ENCODE measurements at regions not wholly inside any gene's neighbourhood (a gene's known extent, or its start where the extent isn't known, plus 50 kb on each side); places are given as distances from the start of the nearest gene placed in this dataset.

DNA sequence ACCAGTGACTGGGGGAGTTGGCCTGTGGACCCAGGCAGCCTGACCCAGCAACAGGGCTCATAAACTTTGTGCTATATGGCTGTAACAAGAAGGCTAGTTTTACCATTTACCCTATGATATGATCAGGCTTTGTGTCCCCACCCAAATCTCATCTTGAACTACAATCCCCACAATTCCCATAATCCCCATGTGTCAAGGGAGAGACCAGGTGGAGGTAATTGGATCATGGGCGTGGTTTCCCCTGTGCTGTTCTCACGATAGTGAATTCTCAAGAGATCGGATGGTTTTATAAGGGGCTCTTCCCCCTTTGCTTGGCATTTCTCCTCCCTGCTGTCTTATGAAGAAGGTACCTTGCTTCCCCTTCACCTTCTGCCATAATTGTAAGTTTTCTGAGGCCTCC, 111.2 kb upstream of the NLRP1 start:
- TF ChIP-seq EZH2phosphoT487 (IDR thresholded peaks at IDR 0.05; ENCODE audit: low read length) (no peak), EZH2 (optimal IDR thresholded peaks at IDR 0.05; ENCODE audit: low read depth, low read length) (no peak)
- H3K4me2 ChIP-seq (ENCODE audit: low read depth, low read length), result no peak overlapping the region
- no peaks in the 10 kb centered on the region for H4K20me1 ChIP-seq (ENCODE audit: insufficient read depth, low read length)
- H3K4me3 ChIP-seq (ENCODE audit: low read length), result no peak overlapping the region
- DNase-seq, result no peak
- H3K9me2 ChIP-seq (replicated peaks; ENCODE audit: insufficient read depth, low read length), result no peaks in the 10 kb centered on the region
- H3K9ac ChIP-seq (ENCODE audit: low read length), result no peak overlapping the region
- no peaks in the 10 kb centered on the region for H3K36me3 ChIP-seq (replicated peaks; ENCODE audit: insufficient read depth, low read length)
- no peak overlapping the region for H3K27ac ChIP-seq (ENCODE audit: low read length)
- H3F3A ChIP-seq (ENCODE audit: insufficient read depth, low read length), result no peaks in the 10 kb centered on the region
- H3K4me1 ChIP-seq (ENCODE audit: low read length), result no peaks in the 10 kb centered on the region
- H2AFZ ChIP-seq (ENCODE audit: low read length), result no peak overlapping the region
- no peaks in the 10 kb centered on the region for H3K79me2 ChIP-seq (ENCODE audit: low read length)
- no peaks in the 10 kb centered on the region for H3K9me3 ChIP-seq (replicated peaks; ENCODE audit: insufficient read depth, low read length)
- H3K27me3 ChIP-seq (replicated peaks; ENCODE audit: insufficient read depth, low read length), result no peaks in the 10 kb centered on the region

DNA sequence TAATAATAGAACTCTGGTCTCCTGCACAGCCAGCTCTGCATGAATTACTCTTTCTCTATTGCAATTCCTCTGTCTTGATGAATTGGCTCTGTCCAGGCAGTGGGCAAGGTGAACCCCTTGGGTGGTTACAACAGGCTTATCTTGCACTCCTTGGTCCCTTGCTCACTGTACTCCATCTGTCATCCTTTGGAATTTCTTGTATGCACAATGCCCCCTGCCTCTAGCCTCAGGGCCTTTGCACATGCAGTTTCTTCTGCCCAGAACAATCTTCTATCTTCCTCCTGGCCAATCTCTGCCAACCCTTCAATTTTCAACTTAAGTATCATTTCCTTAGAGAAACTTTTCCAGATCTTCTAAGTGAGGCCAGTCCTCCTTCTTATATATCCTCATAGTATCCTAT, 114.7 kb upstream of the NLRP1 start:
- Histone ChIP-seq H3K4me1 (ENCODE audit: low read length) (no peaks in the 10 kb centered on the region), H3K27ac (ENCODE audit: low read length) (no peak overlapping the region), H3K36me3 (replicated peaks; ENCODE audit: insufficient read depth, low read length) (no peaks in the 10 kb centered on the region), H3K4me2 (ENCODE audit: low read depth, low read length) (no peak overlapping the region), H3F3A (ENCODE audit: insufficient read depth, low read length) (no peaks in the 10 kb centered on the region), H3K79me2 (ENCODE audit: low read length) (no peaks in the 10 kb centered on the region), H3K9ac (ENCODE audit: low read length) (no peak overlapping the region), H4K20me1 (ENCODE audit: insufficient read depth, low read length) (no peaks in the 10 kb centered on the region), H3K4me3 (ENCODE audit: low read length) (no peak overlapping the region), H3K27me3 (replicated peaks; ENCODE audit: insufficient read depth, low read length) (no peaks in the 10 kb centered on the region), H2AFZ (ENCODE audit: low read length) (no peak overlapping the region), H3K9me2 (replicated peaks; ENCODE audit: insufficient read depth, low read length) (no peaks in the 10 kb centered on the region), H3K9me3 (replicated peaks; ENCODE audit: insufficient read depth, low read length) (no peaks in the 10 kb centered on the region)
- DNase-seq, result no peak
- TF ChIP-seq EZH2phosphoT487 (IDR thresholded peaks at IDR 0.05; ENCODE audit: low read length), result no peak
- TF ChIP-seq, protein P1, sequence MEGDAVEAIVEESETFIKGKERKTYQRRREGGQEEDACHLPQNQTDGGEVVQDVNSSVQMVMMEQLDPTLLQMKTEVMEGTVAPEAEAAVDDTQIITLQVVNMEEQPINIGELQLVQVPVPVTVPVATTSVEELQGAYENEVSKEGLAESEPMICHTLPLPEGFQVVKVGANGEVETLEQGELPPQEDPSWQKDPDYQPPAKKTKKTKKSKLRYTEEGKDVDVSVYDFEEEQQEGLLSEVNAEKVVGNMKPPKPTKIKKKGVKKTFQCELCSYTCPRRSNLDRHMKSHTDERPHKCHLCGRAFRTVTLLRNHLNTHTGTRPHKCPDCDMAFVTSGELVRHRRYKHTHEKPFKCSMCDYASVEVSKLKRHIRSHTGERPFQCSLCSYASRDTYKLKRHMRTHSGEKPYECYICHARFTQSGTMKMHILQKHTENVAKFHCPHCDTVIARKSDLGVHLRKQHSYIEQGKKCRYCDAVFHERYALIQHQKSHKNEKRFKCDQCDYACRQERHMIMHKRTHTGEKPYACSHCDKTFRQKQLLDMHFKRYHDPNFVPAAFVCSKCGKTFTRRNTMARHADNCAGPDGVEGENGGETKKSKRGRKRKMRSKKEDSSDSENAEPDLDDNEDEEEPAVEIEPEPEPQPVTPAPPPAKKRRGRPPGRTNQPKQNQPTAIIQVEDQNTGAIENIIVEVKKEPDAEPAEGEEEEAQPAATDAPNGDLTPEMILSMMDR (IDR thresholded peaks at IDR 0.05; ENCODE audit: low read length), result no peak

DNA sequence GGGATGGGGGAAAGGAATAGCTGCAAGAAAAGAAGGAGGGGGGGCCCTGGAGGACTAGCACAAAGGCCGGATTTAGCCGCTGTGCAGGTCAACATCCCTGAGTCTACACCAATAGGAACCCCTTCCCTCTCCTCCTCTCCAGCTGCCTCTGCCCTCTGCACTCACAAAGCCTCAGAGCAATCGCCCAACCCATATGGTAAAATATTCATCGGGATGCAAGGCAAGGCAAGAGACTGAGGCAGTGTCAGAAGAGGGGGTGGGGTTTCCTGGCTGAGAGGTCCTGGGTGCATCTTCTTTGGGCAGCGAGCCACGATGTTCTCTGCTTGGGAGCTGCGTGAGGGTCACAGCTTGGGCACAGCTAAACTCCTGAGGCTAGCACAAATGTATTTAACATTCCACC, 115.5 kb upstream of the NLRP1 start:
- Histone ChIP-seq H3K9me2 (replicated peaks; ENCODE audit: insufficient read depth, low read length) (no peaks in the 10 kb centered on the region), H4K20me1 (ENCODE audit: insufficient read depth, low read length) (no peaks in the 10 kb centered on the region), H3K4me3 (ENCODE audit: low read length) (no peak overlapping the region), H3K4me2 (ENCODE audit: low read depth, low read length) (no peak overlapping the region), H3K36me3 (replicated peaks; ENCODE audit: insufficient read depth, low read length) (no peaks in the 10 kb centered on the region), H3K9me3 (replicated peaks; ENCODE audit: insufficient read depth, low read length) (no peaks in the 10 kb centered on the region), H3K27ac (ENCODE audit: low read length) (no peak overlapping the region), H3K27me3 (replicated peaks; ENCODE audit: insufficient read depth, low read length) (no peaks in the 10 kb centered on the region), H3K4me1 (ENCODE audit: low read length) (no peaks in the 10 kb centered on the region), H3K9ac (ENCODE audit: low read length) (no peak overlapping the region), H3K79me2 (ENCODE audit: low read length) (no peaks in the 10 kb centered on the region), H2AFZ (ENCODE audit: low read length) (no peak overlapping the region), H3F3A (ENCODE audit: insufficient read depth, low read length) (no peaks in the 10 kb centered on the region)
- no peak for TF ChIP-seq EZH2 (optimal IDR thresholded peaks at IDR 0.05; ENCODE audit: low read depth, low read length)
- TF ChIP-seq EZH2phosphoT487 (IDR thresholded peaks at IDR 0.05; ENCODE audit: low read length), result no peak
- TF ChIP-seq, protein P1 (IDR thresholded peaks at IDR 0.05; ENCODE audit: low read length), result no peak
- DNase-seq, result no peak

DNA sequence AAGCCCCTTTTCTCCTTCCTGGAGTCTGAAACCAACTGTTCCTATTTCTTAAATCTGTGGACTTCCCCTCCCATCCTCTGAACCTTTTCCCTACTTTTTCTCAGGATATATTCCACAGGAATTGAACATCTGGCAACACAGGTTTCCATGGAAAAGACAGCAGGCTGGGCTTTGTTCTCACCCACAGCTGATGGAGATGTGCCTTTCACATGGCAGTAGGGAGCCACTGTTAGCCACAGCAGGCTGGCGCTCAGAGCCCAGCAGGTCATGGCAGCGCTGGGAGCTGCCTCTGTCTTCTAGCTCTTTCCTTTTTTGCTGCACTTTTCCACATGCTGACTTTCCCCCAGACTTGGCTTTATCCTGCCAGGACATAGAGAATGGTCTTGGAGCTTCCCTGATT, 116.4 kb upstream of the NLRP1 start:
- Histone ChIP-seq H4K20me1 (ENCODE audit: insufficient read depth, low read length) (no peaks in the 10 kb centered on the region), H3K9me3 (replicated peaks; ENCODE audit: insufficient read depth, low read length) (no peaks in the 10 kb centered on the region), H3K27ac (ENCODE audit: low read length) (no peak overlapping the region), H3F3A (ENCODE audit: insufficient read depth, low read length) (no peaks in the 10 kb centered on the region), H2AFZ (ENCODE audit: low read length) (no peak overlapping the region), H3K79me2 (ENCODE audit: low read length) (no peaks in the 10 kb centered on the region), H3K9me2 (replicated peaks; ENCODE audit: insufficient read depth, low read length) (no peaks in the 10 kb centered on the region), H3K4me1 (ENCODE audit: low read length) (no peaks in the 10 kb centered on the region), H3K4me2 (ENCODE audit: low read depth, low read length) (no peak overlapping the region), H3K4me3 (ENCODE audit: low read length) (no peak overlapping the region), H3K9ac (ENCODE audit: low read length) (no peak overlapping the region), H3K36me3 (replicated peaks; ENCODE audit: insufficient read depth, low read length) (no peaks in the 10 kb centered on the region), H3K27me3 (replicated peaks; ENCODE audit: insufficient read depth, low read length) (no peaks in the 10 kb centered on the region)
- TF ChIP-seq EZH2 (optimal IDR thresholded peaks at IDR 0.05; ENCODE audit: low read depth, low read length) (no peak), EZH2phosphoT487 (IDR thresholded peaks at IDR 0.05; ENCODE audit: low read length) (no peak)
- TF ChIP-seq, protein P1 (IDR thresholded peaks at IDR 0.05; ENCODE audit: low read length), result no peak
- DNase-seq, result no peak
